IMR-90 (cell line): ENCODE measurements at regions not wholly inside any gene's neighbourhood (a gene's known extent, or its start where the extent isn't known, plus 50 kb on each side); places are given as distances from the start of the nearest gene placed in this dataset.

Source experiments
- CEBPB ChIP-seq: IDR thresholded peaks from 2 replicates; pipeline ENCODE4 v1.6.1; 2012; ENCODE audit warnings: low read depth, low read length, improper control_type of control experiment
- MAZ ChIP-seq: IDR thresholded peaks from 2 replicates; pipeline ENCODE4 v1.6.1; 2012; ENCODE audit warnings: low read depth, mild to moderate bottlenecking, low read length, improper control_type of control experiment, moderate library complexity, borderline replicate concordance
- MXI1 ChIP-seq: IDR thresholded peaks from 2 replicates; pipeline ENCODE4 v1.6.1; 2012; ENCODE audit warnings: low read depth, mild to moderate bottlenecking, low read length, moderate library complexity, borderline replicate concordance
- POLR2A ChIP-seq: IDR thresholded peaks from 2 replicates; pipeline ENCODE4 v1.6.1; 2012; ENCODE audit warnings: mild to moderate bottlenecking, low read depth, low read length
- RAD21 ChIP-seq: IDR thresholded peaks from 2 replicates; pipeline ENCODE4 v1.6.1; 2012; ENCODE audit warnings: low read length, improper control_type of control experiment
- RFX5 ChIP-seq: IDR thresholded peaks from 2 replicates; pipeline ENCODE4 v1.8.0; 2012; ENCODE audit warnings: low read depth, mild to moderate bottlenecking, low read length, moderate library complexity
- SMC3 ChIP-seq: fragments of 150-350 bp; IDR thresholded peaks from 2 replicates; pipeline ENCODE4 v1.6.1; 2016; ENCODE audit warnings: low read depth, mild to moderate bottlenecking, antibody characterized with exemption, low read length, moderate library complexity
- TF ChIP-seq, protein P1 (sequence below): conservative IDR thresholded peaks from 2 replicates; pipeline ENCODE4 v1.5.1; 2012; ENCODE audit warnings: mild to moderate bottlenecking, low read depth, low read length, improper control_type of control experiment
- TF ChIP-seq, protein P2 (sequence below): fragments of 150-350 bp; IDR thresholded peaks from 2 replicates; pipeline ENCODE4 v1.6.1; 2016; ENCODE audit warnings: low read depth, mild to moderate bottlenecking, low read length, moderate library complexity, borderline replicate concordance
- TF ChIP-seq, protein P3 (sequence below): fragments of 150-350 bp; IDR thresholded peaks from 2 replicates; pipeline ENCODE4 v1.6.1; 2017; ENCODE audit warnings: mild to moderate bottlenecking, antibody characterized with exemption, low read length, low read depth

DNA sequence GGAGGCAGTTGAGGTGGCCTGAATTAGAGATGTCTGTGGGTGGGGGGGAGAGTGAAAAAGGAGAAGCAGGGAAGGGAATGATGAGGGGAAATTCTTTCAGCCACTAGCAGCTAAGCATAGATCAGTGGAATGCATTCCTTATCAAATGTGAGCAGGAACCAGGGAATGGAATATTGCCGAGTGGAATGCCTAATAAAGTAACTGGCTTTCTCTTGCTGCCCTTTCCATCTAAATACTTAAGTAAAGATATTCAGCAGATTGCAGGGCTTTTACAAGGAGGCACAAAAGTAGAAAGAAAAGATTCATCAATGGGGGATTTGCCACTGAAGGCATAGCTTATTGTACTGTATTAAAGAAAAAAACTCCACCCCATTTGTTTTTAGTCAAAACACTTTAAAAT, 263.0 kb upstream of the RPS6KA3 start:
- no peak for TF ChIP-seq CEBPB
- TF ChIP-seq, protein P1, sequence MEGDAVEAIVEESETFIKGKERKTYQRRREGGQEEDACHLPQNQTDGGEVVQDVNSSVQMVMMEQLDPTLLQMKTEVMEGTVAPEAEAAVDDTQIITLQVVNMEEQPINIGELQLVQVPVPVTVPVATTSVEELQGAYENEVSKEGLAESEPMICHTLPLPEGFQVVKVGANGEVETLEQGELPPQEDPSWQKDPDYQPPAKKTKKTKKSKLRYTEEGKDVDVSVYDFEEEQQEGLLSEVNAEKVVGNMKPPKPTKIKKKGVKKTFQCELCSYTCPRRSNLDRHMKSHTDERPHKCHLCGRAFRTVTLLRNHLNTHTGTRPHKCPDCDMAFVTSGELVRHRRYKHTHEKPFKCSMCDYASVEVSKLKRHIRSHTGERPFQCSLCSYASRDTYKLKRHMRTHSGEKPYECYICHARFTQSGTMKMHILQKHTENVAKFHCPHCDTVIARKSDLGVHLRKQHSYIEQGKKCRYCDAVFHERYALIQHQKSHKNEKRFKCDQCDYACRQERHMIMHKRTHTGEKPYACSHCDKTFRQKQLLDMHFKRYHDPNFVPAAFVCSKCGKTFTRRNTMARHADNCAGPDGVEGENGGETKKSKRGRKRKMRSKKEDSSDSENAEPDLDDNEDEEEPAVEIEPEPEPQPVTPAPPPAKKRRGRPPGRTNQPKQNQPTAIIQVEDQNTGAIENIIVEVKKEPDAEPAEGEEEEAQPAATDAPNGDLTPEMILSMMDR = no peak
- TF ChIP-seq POLR2A = no peak
- no peak for TF ChIP-seq RFX5
- no peak for TF ChIP-seq RAD21
- TF ChIP-seq, protein P2, sequence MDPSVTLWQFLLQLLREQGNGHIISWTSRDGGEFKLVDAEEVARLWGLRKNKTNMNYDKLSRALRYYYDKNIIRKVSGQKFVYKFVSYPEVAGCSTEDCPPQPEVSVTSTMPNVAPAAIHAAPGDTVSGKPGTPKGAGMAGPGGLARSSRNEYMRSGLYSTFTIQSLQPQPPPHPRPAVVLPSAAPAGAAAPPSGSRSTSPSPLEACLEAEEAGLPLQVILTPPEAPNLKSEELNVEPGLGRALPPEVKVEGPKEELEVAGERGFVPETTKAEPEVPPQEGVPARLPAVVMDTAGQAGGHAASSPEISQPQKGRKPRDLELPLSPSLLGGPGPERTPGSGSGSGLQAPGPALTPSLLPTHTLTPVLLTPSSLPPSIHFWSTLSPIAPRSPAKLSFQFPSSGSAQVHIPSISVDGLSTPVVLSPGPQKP = no peak
- no peak for TF ChIP-seq SMC3
- no peak for TF ChIP-seq MXI1
- no peak for TF ChIP-seq MAZ
- TF ChIP-seq, protein P3, sequence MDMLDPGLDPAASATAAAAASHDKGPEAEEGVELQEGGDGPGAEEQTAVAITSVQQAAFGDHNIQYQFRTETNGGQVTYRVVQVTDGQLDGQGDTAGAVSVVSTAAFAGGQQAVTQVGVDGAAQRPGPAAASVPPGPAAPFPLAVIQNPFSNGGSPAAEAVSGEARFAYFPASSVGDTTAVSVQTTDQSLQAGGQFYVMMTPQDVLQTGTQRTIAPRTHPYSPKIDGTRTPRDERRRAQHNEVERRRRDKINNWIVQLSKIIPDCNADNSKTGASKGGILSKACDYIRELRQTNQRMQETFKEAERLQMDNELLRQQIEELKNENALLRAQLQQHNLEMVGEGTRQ = no peak
